Hindlimb muscle (tissue), 1 donor: ENCODE measurements at regions not wholly inside any gene's neighbourhood (a gene's known extent, or its start where the extent isn't known, plus 50 kb on each side); places are given as distances from the start of the nearest gene placed in this dataset.
"Not testable (repeated sequence)": the region's sequence is repeated elsewhere in the genome, so short reads cannot be mapped to it uniquely, and the experiment has no call there.

ENCODE experiments used
- DNase-seq: peaks from one replicate; pipeline ENCODE4 v3.0.0-alpha.2; 2013

DNA sequence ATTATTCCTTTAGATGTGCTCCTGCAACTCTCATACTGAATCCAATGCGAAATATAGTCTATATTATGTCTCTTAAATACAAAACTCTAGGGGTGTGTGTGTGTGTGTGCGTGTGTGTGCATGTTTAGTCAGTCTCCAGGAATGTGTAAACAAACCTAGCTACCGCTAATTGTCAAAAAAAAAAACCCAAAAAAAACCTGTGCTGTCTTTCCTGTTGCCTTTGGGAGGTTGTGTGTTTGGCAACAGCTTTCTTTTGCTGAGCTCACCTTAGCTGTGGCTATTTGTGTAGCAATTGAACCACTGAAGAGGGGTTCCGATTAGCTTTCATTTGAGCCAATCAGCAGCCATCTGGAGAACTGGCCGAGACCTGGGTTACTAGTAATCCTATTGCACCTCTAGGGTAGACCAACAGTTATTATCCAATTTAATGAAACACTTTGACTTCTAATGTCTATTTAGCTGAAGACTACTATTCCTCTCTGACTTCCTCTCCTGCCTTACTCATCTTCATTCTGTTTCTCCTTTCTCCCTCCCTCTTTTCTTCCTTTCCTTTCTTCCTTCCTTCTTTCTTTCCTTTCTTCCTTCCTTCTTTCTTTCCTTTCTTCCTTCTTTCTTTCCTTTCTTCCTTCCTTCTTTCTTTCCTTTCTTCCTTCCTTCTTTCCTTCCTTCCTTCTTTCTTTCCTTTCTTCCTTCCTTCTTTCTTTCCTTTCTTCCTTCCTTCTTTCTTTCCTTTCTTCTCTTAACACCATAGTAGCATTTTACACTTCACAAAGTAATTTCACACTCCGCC is 471.1 kb downstream of the GBA3 start:
- no peak for DNase-seq

DNA sequence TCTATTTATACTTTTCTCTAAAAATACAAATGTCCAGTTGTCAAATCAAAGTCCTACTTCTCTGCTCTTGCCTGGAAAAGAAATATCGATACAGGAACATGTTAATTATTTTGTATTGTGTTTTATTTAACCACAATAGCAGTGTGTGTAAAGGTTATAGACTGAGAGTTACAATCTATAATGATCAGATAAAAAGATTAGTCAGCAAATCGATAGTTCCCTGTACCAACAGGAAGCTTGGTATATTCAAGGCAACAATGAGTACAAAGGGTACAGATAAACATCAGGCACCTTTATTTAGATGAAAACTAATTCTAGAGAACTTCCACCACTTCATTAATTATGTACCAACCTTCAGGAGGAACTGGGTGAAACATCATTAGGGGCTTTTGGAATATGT is 469.5 kb downstream of the GBA3 start:
- no peak for DNase-seq

DNA sequence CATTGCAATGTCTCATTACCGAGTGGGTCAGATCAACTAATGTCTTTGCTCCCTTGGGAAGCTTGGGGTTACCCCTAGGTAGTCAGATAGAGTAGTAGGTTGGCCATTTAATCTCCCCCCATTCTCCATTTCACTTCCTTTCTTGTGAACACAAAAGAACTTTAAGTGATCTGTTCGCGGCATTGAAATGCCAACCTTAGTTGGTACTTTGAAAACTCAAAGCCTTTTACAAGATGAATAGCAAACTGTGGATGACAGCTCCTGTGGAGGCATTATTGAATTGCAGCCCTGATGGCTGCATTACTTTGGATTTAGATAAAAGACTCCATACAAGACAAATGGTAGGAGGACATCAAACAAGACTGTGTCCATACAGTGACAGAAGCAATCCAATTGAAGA is 469.1 kb downstream of the GBA3 start:
- DNase-seq = no peak

DNA sequence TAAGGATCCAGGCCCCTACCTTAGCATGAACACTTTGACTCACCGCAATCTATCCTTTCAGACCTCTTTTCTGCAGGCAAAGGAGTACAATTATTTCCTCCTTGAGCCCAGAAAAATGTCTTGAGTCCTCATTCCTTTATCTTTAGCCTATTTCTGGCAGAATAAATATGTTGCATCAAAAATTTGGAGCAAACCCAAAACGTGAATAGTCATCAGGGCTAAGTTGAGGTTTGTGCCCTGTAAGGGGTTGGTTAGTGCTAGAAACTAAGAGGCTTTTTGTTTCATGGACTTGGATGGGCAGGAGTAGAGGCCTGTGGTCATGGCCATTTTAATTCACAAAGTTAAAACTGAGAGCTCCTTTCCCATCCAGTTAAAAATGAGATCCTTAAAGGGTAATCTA is 460.3 kb downstream of the GBA3 start:
- DNase-seq = no peak

DNA sequence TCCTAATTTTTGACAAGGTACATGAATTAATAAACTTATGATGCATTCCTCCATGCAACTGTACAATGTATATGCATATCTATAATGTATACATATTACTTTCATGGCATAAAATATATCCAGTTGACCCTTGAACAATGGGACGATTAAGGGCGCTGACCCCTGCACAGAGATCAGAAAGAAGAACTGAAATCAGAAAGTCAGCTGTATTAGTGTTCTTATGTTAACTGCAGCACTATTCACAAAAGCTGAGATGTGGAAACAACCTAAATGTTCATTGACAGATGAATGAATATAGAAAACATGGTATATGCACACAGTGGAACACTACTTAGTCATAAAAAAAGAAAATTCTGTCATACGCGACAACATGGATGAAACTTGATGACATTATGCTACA is 457.1 kb downstream of the GBA3 start:
- no peak for DNase-seq

DNA sequence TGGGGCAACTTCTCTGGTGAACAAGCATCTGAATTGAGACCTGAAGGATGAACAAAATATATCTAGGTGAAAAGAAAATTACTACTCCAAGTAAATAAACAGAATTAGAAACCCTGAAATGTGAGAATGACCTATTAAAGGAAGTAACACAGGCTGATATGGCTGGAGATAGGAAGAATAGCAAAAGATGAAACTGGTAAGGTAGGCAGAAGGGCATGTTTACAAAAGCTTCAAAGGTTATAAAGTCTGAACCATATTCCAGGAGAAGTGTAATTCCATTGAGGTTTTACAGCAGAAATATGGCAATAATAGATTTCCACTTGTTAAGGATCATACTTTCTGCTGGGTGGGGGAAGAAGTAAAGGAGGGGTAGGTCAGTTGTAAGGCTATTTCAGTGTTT is 452.0 kb downstream of the GBA3 start:
- DNase-seq = no peak

DNA sequence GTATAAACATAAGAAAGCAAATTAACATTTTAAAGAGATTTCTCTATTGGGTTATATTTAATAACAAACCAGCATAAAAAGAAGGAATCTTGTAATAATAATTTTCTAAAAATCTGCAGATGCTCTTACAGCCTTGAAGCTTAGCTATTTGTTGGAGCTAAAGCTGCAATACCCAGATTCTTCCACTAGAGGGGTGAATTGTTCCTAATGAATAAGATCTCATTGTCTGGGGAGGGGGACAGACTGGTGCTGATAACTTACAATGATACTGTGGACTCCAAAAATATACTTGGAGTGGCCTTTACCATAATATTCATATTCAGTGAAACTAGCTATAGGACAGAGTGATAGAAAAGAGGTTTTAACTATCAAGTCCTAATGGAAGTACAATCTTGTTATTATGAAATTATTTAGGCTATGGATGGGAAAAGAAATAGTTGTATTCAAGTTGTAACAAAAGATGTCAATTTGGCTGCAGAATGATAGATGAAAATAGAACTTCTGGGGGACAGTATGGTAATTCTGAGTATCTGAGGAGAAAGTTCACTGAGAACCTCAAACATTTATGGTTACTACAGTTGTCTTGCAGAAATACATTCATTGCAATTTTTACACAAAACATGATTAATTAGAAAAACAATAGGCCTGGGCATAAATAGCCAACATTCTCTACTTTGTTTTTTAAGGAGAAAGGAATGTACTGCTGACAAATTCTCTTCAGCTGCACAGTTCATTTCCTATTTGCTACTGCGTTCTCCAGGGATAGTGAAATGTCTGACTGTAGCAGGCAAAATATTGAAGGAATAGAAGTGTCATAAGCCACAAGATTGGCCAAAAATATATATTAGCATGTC is 443.3 kb downstream of the GBA3 start:
- DNase-seq = peak; percentile 23

DNA sequence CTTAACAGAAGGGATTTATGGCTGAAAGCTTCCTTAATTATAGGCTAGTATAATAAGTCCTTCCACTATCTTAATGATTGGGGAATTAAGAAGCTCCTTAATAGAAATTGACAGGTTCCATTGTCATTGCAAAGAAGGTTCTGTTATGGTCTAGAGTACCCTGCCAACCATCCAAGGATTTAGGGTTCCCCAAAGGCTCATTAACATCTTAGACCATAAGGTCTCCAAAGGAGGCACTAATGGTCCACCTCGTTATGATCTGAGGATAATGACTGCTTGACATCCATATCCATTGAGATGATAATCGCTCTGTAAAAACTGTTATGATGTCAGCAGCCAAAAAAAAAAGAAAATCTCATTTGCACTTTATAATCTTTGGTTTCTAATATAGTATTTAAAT is 441.6 kb downstream of the GBA3 start:
- no peak for DNase-seq

DNA sequence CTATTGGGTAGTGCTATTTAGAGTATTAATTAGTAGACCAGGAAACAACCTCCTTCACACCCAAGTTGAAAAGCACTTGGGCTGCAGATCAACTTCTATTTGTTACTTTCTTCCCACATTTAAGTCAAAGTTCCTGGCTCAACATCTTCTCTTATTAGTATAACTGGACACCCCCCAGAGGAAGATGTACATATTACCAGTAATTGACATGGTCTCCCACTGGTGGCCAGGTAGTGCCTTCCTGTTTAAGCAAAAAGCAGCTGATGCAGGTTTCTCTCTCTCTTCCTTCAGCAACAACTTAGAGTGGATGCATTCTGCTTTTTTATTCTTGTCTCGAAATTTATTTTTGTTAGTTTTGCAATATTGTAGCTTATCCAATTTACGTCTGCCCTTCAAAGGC is 438.1 kb downstream of the GBA3 start:
- no peak for DNase-seq

DNA sequence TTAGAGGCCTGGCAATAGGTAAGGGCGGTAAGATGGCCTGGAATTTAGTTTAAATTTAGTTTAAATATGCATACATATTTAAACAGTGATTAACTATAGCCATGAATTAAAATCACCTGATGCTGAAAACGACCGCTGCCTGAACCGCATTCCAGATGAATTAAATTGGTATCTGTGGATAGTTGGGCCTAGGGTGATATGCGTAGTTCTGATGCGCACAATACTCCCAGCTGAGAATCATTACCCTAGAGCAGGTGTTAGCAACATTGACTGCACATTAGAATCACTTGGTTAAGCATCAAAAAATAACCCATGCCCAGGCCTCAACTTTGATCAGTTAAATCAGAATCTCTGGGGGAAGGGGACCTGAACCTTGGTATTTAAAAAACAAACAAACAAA is 432.4 kb downstream of the GBA3 start:
- DNase-seq = no peak

DNA sequence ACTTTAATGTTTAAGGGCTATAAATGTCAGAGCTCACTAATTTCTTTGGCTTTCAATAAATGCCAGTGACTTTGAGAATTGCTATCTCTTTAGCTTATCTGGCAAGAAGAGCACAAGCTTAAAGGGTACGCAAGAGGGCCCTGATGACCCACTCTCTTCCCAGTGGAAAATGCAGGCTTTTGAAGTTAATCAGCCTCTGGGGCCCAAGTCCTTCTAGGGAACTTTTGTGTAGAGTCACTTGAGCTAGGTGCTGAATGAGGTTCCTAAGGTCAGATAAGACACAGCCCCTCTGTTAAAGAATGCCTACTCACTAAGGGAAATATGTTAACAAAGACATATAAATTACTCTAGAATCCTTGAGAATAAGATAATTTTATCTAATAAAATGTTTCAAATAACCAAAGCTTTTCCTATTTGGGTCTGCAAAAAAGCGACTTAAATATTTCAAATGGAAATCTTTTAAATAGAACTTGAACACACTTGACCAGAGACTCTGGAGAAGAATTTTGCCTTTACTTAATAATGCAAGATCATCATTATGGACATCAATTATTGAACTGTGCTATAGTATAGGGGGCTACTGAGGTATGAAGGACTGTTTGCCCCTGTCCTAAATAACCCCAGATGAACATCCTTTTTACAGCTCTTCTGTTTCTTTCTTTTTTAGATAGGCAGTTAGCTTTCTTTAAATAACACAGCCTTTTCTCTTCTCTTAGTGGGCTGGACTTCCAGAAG is 430.1 kb downstream of the GBA3 start:
- DNase-seq = no peak

DNA sequence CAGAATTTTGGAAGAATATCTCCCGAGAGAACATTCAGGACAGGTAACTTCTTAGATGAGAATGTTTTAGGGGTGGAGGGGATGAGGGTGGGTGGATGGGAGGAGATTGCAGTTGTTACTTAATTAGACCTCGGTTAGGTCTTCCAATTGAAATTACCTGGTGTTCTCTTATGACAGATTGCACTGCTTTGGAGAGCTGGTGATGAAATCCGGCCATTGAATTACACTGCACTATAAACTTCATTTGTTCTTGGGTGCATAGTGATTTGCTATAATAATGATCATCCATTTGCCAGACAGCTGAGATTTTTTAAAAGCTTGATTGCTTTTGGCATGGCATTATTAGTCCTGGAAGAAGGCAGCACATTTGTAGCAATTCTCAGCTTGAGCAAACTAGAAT is 427.6 kb downstream of the GBA3 start:
- no peak for DNase-seq

DNA sequence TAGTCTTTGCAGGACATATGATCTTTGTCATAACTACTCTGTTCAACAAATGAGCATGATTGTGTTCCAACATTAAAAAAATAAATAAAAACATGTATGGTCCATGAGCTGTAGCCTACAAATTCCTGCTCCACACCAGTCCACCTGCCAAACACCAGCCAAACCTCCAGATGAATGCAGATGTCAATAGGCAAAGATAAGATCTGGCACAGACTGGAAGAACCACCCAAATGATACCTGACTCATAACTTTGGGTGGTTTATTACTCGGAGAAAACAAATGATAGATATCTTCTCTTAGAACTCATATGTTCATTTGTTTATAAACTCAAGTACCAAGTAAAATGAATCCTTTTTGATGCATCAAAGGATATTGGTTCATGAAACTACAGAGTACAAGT is 425.1 kb downstream of the GBA3 start:
- DNase-seq = no peak

DNA sequence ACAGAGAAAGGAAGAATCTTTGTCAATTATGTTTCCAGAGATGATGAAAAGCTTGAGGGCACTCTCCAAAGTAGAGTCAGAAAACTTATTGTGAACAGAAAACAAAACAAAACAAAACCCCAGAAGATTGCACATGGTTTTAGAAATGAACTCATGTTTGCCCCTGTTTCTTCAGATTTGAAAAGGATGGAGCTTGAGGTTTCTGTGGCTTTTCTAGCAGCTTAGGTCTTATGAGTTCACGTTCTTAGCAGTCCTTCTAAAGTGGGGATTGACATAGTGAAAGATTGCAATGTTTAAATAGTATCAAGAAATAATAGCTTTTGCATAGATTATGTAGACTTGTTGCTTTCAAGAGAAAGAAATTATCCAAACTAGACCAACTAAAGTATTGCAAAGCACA is 421.8 kb downstream of the GBA3 start:
- no peak for DNase-seq

DNA sequence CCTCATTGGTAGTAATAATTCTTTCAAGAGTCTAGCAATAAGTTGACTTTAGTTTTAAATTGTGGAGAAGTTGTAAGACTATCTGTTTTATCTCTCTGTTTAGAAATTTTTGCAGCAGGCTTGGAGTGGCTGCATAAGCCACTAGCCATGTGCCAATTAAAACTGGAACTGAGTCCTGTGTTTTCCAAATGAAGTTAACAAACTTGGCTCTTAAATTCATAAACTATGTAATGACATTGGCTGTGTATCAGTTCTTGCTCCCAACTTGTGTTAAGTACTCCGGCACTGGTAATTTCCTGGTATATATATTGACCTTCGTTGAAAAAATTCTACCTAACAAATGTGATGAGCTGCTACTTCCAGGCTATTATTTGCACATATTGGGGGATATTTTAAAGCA is 420.4 kb downstream of the GBA3 start:
- DNase-seq = no peak

DNA sequence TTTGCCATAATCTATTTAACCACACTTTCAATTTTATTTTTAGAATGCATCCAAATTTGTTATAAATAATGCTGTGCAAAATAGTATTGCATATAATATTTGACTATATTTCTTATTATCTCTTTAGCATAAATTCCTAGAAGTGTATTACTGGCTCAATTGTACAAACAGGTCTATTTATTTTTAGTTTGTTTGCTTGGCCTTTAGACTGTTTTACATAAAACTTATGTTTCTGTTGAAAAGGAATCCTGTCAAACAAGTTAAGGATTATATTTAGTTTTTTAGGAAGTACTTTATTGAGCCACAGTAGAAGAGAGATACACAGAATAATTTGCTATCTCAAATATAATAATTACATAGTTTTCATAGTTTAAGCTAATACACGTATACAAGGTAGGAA is 413.8 kb downstream of the GBA3 start:
- DNase-seq = no peak

DNA sequence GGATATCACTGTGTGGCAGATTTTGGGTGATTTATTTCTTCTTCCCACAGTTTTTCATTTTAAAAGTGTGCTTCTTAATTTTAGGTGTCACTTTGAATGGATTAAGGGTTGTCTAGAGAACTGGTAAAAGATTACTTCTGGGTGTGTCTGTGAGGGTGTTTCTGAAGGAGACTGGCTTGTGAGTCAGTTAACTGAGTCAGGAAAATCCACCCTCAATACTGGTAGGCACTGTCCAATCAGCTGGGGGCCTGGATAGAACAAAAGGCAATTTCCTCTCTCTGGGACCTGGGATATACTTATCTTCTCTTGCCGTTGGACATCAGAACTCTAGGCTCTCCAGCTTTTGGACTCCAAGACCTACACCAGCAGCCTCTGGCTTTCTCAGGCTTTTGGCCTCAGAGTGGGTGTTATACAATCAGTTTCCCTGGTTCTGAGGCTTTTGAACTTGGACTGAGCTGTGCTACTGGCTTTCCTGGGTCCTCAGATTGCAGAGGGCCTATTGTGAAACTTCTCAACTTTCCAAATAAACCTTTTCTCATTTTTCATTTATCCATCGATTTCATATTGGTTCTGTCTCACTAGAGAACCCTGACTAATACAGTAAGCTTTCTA is 413.1 kb downstream of the GBA3 start:
- DNase-seq = no peak

DNA sequence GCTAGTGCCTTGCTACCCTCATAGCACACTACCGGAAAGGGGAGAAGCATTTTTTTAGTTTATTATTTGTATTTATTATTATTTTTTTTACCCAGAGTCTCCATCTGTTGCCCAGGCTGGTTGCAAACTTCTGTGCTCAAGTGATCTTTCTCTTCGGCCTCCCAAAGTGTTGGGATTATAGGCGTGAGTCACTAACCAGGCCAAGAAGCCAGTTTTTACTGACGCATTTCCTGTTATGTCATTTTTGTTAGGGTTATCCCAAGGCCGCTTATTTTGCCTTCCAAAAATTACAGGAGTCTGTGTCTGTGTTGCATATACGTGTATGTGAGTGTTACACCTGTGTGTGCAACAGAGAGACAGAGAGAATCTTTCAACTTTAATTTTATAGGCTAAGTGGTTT is 404.5 kb downstream of the GBA3 start:
- DNase-seq = no peak

DNA sequence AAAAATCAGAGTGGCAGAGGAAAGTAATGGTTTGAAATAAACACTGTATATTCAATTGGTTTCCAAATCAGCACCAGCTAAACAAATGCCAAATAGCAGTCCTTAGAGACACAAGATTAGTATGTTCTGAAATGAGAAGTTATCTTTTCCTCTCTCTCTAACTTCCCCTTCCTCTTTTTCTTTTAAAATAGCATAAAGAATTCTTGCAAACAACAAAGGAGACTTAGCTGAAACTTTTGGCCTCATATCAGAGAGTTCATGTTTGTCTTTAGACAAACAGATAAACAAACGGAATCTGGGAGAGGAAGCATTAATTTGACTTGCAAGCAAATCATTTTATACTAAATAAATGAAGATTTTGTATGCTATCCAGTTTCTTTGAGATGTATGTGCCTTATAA is 399.0 kb downstream of the GBA3 start:
- no peak for DNase-seq

DNA sequence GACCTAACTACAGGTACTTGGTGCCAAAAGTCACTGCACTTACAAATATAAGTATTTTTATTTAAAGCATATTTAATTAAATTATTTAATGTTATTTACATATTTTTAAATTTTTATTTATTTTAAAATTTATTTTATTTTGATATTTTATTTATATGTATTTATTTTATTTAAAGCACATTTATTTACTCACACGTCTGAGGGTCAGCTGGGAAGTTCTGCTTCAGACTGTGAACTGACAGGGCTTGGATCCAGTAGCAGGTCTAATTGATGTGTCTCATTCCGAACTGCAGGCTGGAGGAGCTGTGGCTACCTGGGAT is 392.5 kb downstream of the GBA3 start:
- no peak for DNase-seq

DNA sequence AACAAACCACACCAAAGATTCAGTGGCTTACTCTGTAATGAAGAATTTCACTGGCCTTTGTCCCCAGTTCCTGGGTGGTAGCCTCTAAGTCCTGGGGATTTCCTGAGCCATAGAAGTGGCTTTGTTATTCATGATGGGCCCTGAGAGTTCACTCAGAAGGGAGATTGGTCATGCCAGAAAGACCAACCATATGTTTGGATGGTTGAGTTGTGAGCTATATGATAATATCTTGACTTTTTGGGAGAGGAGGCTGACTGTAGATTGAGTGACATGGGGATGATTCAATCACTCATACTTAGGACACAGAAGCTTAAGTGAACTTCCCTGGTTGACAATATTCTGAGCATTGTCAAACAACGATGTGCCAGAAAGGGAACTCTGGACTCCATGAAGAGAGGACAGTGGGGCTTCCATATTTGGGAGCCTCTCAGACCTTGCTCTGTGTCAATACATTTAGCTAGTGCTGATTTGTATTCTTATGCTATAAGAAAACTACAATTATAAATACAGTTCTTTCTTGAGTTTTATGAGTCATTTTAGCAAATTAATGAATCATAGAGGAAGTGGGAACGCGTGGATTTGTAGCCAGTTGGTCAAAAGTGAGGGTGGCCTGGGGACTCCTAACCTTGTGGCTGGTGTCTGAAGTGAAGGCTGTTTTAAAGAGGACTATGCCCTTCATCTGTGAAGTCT is 392.0 kb downstream of the GBA3 start:
- DNase-seq = no peak

DNA sequence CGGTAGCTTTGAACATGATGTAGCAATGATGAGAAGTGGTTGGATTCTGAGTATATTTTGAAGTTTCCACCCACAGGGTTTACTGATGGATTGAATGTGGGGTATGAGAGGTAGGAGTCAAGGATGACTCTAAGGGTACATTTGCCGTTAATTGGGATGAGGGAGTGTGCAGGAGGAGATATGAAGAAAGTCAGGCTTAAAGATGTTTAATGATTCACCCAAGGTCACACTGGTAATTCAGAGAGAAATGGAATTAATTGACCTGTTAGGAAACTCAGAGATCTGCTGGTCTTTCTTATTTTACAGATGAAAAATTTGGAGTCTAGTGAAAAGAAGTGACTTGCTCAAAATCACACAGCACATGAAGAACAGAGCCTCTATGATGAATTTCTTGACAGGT is 390.7 kb downstream of the GBA3 start:
- DNase-seq = no peak

DNA sequence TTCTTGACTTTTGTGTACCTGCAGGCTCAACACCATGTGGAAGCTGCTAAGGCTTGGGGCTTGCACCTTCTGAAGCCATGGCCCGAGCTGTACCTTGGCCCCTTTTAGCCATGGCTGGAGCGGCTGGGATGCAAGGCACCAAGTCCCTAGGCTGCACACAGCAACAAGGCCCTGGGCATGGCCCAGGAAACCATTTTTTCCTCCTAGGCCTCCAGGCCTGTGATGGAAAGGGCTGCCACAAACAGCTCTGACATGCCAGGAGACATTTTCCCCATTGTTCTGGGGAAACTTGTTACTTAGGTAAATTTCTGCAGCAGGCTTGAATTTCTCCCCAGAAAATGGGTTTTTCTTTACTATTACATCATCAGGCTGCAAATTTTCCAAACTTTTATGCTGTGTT is 387.4 kb downstream of the GBA3 start:
- DNase-seq = not testable (repeated sequence)
